Kidney (tissue), 13 donors: ENCODE measurements at regions not wholly inside any gene's neighbourhood (a gene's known extent, or its start where the extent isn't known, plus 50 kb on each side); places are given as distances from the start of the nearest gene placed in this dataset.

Experiments used
- DNase-seq, 5 donors: peaks; one replicate each; pipeline ENCODE4 v3.0.0-alpha.2; 2013 to 2020
- FAIRE-seq: peaks from 2 replicates; lab custom pipeline; 2012; peaks lifted over from hg19 to GRCh38; lab: Jason Lieb, UNC
- H3K27ac ChIP-seq, 2 donors: one replicate each; pipeline ENCODE4 v1.7.0; 2013; ENCODE audit warnings: low read depth in 2 of 2, low read length in 2 of 2, inconsistent platforms in 1 of 2
- H3K27me3 ChIP-seq: one replicate; pipeline ENCODE4 v1.7.1; 2013; ENCODE audit warnings: low read length, inconsistent platforms; ENCODE audit not compliant: control insufficient read depth, insufficient read depth
- H3K36me3 ChIP-seq, 3 donors: one replicate each; pipeline versions ENCODE4 v1.7.0 to v1.7.1; 2013; ENCODE audit warnings: low read length in 3 of 3, control low read depth in 1 of 3, inconsistent platforms in 1 of 3; ENCODE audit not compliant: insufficient read depth in 3 of 3, control insufficient read depth in 2 of 3
- H3K4me1 ChIP-seq, 3 donors: one replicate each; pipeline versions ENCODE4 v1.7.0 to v1.7.1; 2013; ENCODE audit warnings: low read length in 3 of 3, inconsistent platforms in 1 of 3, low read depth in 1 of 3; ENCODE audit not compliant: control insufficient read depth in 2 of 3, insufficient read depth in 2 of 3
- H3K4me3 ChIP-seq, 3 donors: one replicate each; pipeline versions ENCODE4 v1.7.0 to v1.8.1; 2013; ENCODE audit warnings: low read length in 3 of 3, control low read depth in 1 of 3, inconsistent platforms in 1 of 3
- H3K9ac ChIP-seq, 3 donors: one replicate each; pipeline versions ENCODE4 v1.7.0 to v1.7.1; 2013; ENCODE audit warnings: low read length in 3 of 3, control low read depth in 1 of 3, inconsistent platforms in 1 of 3
- H3K9me3 ChIP-seq, 3 donors: one replicate each; pipeline versions ENCODE4 v1.7.0 to v1.7.1; 2013; ENCODE audit warnings: low read length in 3 of 3, control low read depth in 1 of 3, inconsistent platforms in 1 of 3; ENCODE audit not compliant: control insufficient read depth in 2 of 3, insufficient read depth in 1 of 3
- intact Hi-C: fragments of 100-400 bp; cut with DNase I; formaldehyde crosslinking; loops from one replicate; pipeline ENCODE4 v1.11.1; 2022
- TF ChIP-seq, protein P1 (sequence below): IDR thresholded peaks from 3 replicates; pipeline ENCODE4 v1.5.1; 2012; ENCODE audit warnings: mild to moderate bottlenecking, moderate library complexity, borderline replicate concordance; ENCODE audit not compliant: insufficient read depth; ENCODE audit errors: extremely low read depth
- donor health status: control.
- donor health status: control.
- donor health status: control.
- donor health status: control.
- donor health status: control.
- donor health status: DM: yes; HTN: yes; CAD: no.
- donor health status: Normal renal cell carcinoma (clear cell type).

GRCh38 chr2:114139542-114139941 is 249.7 kb downstream of the ACTR3 start:
- no peaks in the 10 kb centered on the region for H3K4me1 ChIP-seq
- no peak for FAIRE-seq
- intact Hi-C loops: no loop called here
- TF ChIP-seq, protein P1, sequence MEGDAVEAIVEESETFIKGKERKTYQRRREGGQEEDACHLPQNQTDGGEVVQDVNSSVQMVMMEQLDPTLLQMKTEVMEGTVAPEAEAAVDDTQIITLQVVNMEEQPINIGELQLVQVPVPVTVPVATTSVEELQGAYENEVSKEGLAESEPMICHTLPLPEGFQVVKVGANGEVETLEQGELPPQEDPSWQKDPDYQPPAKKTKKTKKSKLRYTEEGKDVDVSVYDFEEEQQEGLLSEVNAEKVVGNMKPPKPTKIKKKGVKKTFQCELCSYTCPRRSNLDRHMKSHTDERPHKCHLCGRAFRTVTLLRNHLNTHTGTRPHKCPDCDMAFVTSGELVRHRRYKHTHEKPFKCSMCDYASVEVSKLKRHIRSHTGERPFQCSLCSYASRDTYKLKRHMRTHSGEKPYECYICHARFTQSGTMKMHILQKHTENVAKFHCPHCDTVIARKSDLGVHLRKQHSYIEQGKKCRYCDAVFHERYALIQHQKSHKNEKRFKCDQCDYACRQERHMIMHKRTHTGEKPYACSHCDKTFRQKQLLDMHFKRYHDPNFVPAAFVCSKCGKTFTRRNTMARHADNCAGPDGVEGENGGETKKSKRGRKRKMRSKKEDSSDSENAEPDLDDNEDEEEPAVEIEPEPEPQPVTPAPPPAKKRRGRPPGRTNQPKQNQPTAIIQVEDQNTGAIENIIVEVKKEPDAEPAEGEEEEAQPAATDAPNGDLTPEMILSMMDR: no peak
- H3K9me3 ChIP-seq: peaks cover 0 to 3% (median 0%) of the 10 kb centered on the region in 3 donors
- H3K27me3 ChIP-seq: no peaks in the 10 kb centered on the region
- no peak overlapping the region for H3K27ac ChIP-seq
- DNase-seq: no peak
- no peak overlapping the region for H3K4me3 ChIP-seq
- no peak overlapping the region for H3K9ac ChIP-seq
- no peaks in the 10 kb centered on the region for H3K36me3 ChIP-seq

GRCh38 chr2:114156366-114157056 is 266.6 kb downstream of the ACTR3 start:
- Histone ChIP-seq H3K27ac (no peak overlapping the region), H3K4me3 (no peak overlapping the region), H3K27me3 (no peaks in the 10 kb centered on the region), H3K36me3 (no peaks in the 10 kb centered on the region), H3K4me1 (no peaks in the 10 kb centered on the region), H3K9ac (no peak overlapping the region), H3K9me3 (no peaks in the 10 kb centered on the region)
- FAIRE-seq: no peak
- TF ChIP-seq, protein P1: no peak
- intact Hi-C loops: no loop called here
- no peak for DNase-seq

GRCh38 chr2:114157057-114157385 is 267.1 kb downstream of the ACTR3 start:
- H3K27ac ChIP-seq: no peak overlapping the region
- H3K9ac ChIP-seq: no peak overlapping the region
- no peaks in the 10 kb centered on the region for H3K27me3 ChIP-seq
- no peaks in the 10 kb centered on the region for H3K36me3 ChIP-seq
- H3K4me3 ChIP-seq: no peak overlapping the region
- no peaks in the 10 kb centered on the region for H3K9me3 ChIP-seq
- DNase-seq (no peak), FAIRE-seq (no peak)
- intact Hi-C loops: no loop called here
- TF ChIP-seq, protein P1: no peak
- no peaks in the 10 kb centered on the region for H3K4me1 ChIP-seq
